H1 (cell line): ENCODE measurements at regions not wholly inside any gene's neighbourhood (a gene's known extent, or its start where the extent isn't known, plus 50 kb on each side); places are given as distances from the start of the nearest gene placed in this dataset.

Experiments used
- CTCF ChIA-PET: fragments of 300-600 bp; sonication (Branson Sonifier 250); formaldehyde crosslinking; loops from one replicate; lab custom pipeline; 2021; ENCODE audit not compliant: partially characterized antibody; lab: Charles Lee
- POLR2A ChIA-PET: fragments of 300-600 bp; sonication (Branson Sonifier 250); formaldehyde crosslinking; loops from one replicate; lab custom pipeline; 2021; ENCODE audit warnings: inconsistent platforms; ENCODE audit not compliant: partially characterized antibody; lab: Charles Lee
- DNase-seq, 2 experiments: peaks; one replicate each; pipeline versions ENCODE4 v3.0.0 to v3.0.0-alpha.2; 2010 to 2022; ENCODE audit warnings: low spot score in 2 of 2, low read depth in 1 of 2, mixed read lengths in 1 of 2
- FAIRE-seq: peaks from 2 replicates; lab custom pipeline; 2011; peaks lifted over from hg19 to GRCh38; lab: Jason Lieb, UNC
- H2AFZ ChIP-seq: 2 replicates; pipeline ENCODE4 v1.8.1; 2012; ENCODE audit warnings: low read length, inconsistent platforms
- H2AK5ac ChIP-seq: 2 replicates; pipeline ENCODE4 v1.6.1; 2013; ENCODE audit warnings: low read depth, low read length
- H2BK120ac ChIP-seq: replicated peaks from 2 replicates; pipeline ENCODE3; 2013; ENCODE audit warnings: low read depth, low read length, inconsistent platforms
- H2BK12ac ChIP-seq: 2 replicates; pipeline ENCODE4 v1.6.1; 2013; ENCODE audit warnings: low read depth, low read length
- H2BK15ac ChIP-seq: 2 replicates; pipeline ENCODE4 v1.6.1; 2013; ENCODE audit warnings: low read length
- H2BK20ac ChIP-seq: 2 replicates; pipeline ENCODE4 v1.6.1; 2013; ENCODE audit warnings: low read length
- H2BK5ac ChIP-seq: 2 replicates; pipeline ENCODE4 v1.6.1; 2013; ENCODE audit warnings: low read depth, low read length
- H3K14ac ChIP-seq: 2 replicates; pipeline ENCODE4 v1.6.1; 2013; ENCODE audit warnings: inconsistent platforms; ENCODE audit not compliant: insufficient read length
- H3K18ac ChIP-seq: 2 replicates; pipeline ENCODE4 v1.6.1; 2013; ENCODE audit warnings: low read length; ENCODE audit errors: extremely low read depth
- H3K23ac ChIP-seq: 2 replicates; pipeline ENCODE4 v1.6.1; 2013; ENCODE audit warnings: inconsistent platforms; ENCODE audit not compliant: insufficient read length
- H3K23me2 ChIP-seq: 2 replicates; pipeline ENCODE4 v1.6.1; 2013; ENCODE audit warnings: low read depth, low read length
- H3K27ac ChIP-seq: 2 replicates; pipeline ENCODE4 v1.6.1; 2011; ENCODE audit warnings: low read depth, low read length, inconsistent platforms
- H3K27me3 ChIP-seq, 4 experiments: replicated peaks in 1 of 4; 1 replicate in 1 of 4; 2 replicates in 3 of 4; pipeline versions ENCODE4 v1.6.1 to v1.8.1; 2011 to 2013; ENCODE audit warnings: low read length in 3 of 4, mild to moderate bottlenecking in 3 of 4, inconsistent platforms in 2 of 4, mixed read lengths in 2 of 4, moderate library complexity in 1 of 4; ENCODE audit not compliant: control insufficient read depth in 3 of 4, insufficient read depth in 3 of 4; ENCODE audit errors: extremely low read depth in 1 of 4
- H3K36me3 ChIP-seq, 4 experiments: 2 replicates each; pipeline versions ENCODE4 v1.6.1 to v1.8.1; 2011 to 2013; ENCODE audit warnings: mild to moderate bottlenecking in 4 of 4, low read length in 3 of 4, moderate library complexity in 2 of 4, control low read depth in 1 of 4, inconsistent platforms in 1 of 4; ENCODE audit not compliant: insufficient read depth in 4 of 4, control insufficient read depth in 2 of 4
- H3K4ac ChIP-seq: replicated peaks from 2 replicates; pipeline ENCODE3; 2013; ENCODE audit warnings: low read length, low read depth, mixed read lengths, inconsistent platforms; ENCODE audit not compliant: insufficient read length
- H3K4me1 ChIP-seq, 4 experiments: replicated peaks in 1 of 4; 1 replicate in 1 of 4; 2 replicates in 3 of 4; pipeline versions ENCODE4 v1.6.1 to v1.8.1; 2011 to 2013; ENCODE audit warnings: low read length in 3 of 4, inconsistent platforms in 2 of 4, mixed read lengths in 1 of 4; ENCODE audit not compliant: insufficient read depth in 4 of 4, control insufficient read depth in 3 of 4
- H3K4me2 ChIP-seq, 2 experiments: 2 replicates each; pipeline versions ENCODE4 v1.6.1 to v1.8.1; 2011 to 2013; ENCODE audit warnings: low read depth in 2 of 2, low read length in 2 of 2, control low read depth in 1 of 2, inconsistent platforms in 1 of 2, mild to moderate bottlenecking in 1 of 2; ENCODE audit not compliant: insufficient read depth in 1 of 2
- H3K4me3 ChIP-seq, 4 experiments: fragments of 200-600, 300-600 bp in 1 of 4; sonication (generic), shearing (Covaris generic), sonication (Bioruptor Twin) in 1 of 4; 2 replicates each; pipeline versions ENCODE4 v1.5.1 to v1.8.1; 2011 to 2016; ENCODE audit warnings: low read length in 4 of 4, low read depth in 3 of 4, control low read depth in 2 of 4, inconsistent platforms in 2 of 4, mild to moderate bottlenecking in 2 of 4, mixed read lengths in 1 of 4, moderate library complexity in 1 of 4; ENCODE audit not compliant: insufficient read depth in 2 of 4; ENCODE audit errors: extremely low read depth in 1 of 4
- H3K56ac ChIP-seq: replicated peaks from 2 replicates; pipeline ENCODE3; 2013; ENCODE audit warnings: low read depth, mild to moderate bottlenecking, mixed read lengths, low read length, inconsistent platforms; ENCODE audit not compliant: insufficient read length
- H3K79me1 ChIP-seq: 2 replicates; pipeline ENCODE4 v1.6.1; 2013; ENCODE audit warnings: low read depth, low read length, control low read depth
- H3K79me2 ChIP-seq, 2 experiments: 2 replicates each; pipeline versions ENCODE4 v1.6.1 to v1.8.1; 2012 to 2013; ENCODE audit warnings: low read length in 2 of 2, mild to moderate bottlenecking in 2 of 2, inconsistent platforms in 1 of 2; ENCODE audit not compliant: insufficient read depth in 2 of 2, control insufficient read depth in 1 of 2
- H3K9ac ChIP-seq, 4 experiments: replicated peaks in 1 of 4; 1 replicate in 1 of 4; 2 replicates in 3 of 4; pipeline versions ENCODE4 v1.6.1 to v1.8.1; 2011 to 2013; ENCODE audit warnings: low read depth in 3 of 4, low read length in 3 of 4, control low read depth in 2 of 4, mild to moderate bottlenecking in 2 of 4, moderate library complexity in 2 of 4, inconsistent platforms in 1 of 4; ENCODE audit errors: extremely low read depth in 1 of 4
- H3K9me3 ChIP-seq, 2 experiments: 2 replicates each; pipeline versions ENCODE4 v1.6.1 to v1.8.1; 2012 to 2013; ENCODE audit warnings: mild to moderate bottlenecking in 2 of 2, moderate library complexity in 2 of 2, control low read depth in 1 of 2, inconsistent platforms in 1 of 2, low read depth in 1 of 2, low read length in 1 of 2, mixed read lengths in 1 of 2; ENCODE audit not compliant: insufficient read depth in 2 of 2
- H4K20me1 ChIP-seq, 2 experiments: replicated peaks in 1 of 2; 2 replicates each; pipeline versions ENCODE3 to v1.8.1; 2011 to 2013; ENCODE audit warnings: inconsistent platforms in 2 of 2, low read length in 2 of 2, mild to moderate bottlenecking in 1 of 2; ENCODE audit not compliant: insufficient read depth in 2 of 2, control insufficient read depth in 1 of 2
- H4K5ac ChIP-seq: 2 replicates; pipeline ENCODE4 v1.6.1; 2013; ENCODE audit warnings: low read length, low read depth, mixed read lengths, inconsistent platforms; ENCODE audit not compliant: insufficient read length
- H4K8ac ChIP-seq: 2 replicates; pipeline ENCODE4 v1.8.0; 2013; ENCODE audit warnings: mild to moderate bottlenecking, moderate library complexity, low read length, inconsistent platforms; ENCODE audit not compliant: insufficient read depth; ENCODE audit errors: extremely low read depth
- H4K91ac ChIP-seq: replicated peaks from 2 replicates; pipeline ENCODE3; 2013; ENCODE audit warnings: low read length, mixed read lengths, inconsistent platforms; ENCODE audit not compliant: insufficient read length
- ASH2L ChIP-seq: fragments of 200-600, 300-600 bp; sonication (generic); IDR thresholded peaks from one replicate; pipeline ENCODE4 v1.7.1; 2017; ENCODE audit warnings: low read length
- ATF3 ChIP-seq: IDR thresholded peaks from 2 replicates; pipeline ENCODE4 v1.6.1; 2011; ENCODE audit warnings: low read depth, mild to moderate bottlenecking, low read length; ENCODE audit not compliant: insufficient read depth
- BACH1 ChIP-seq: IDR thresholded peaks from 2 replicates; pipeline ENCODE4 v1.6.1; 2012; ENCODE audit warnings: low read length, improper control_type of control experiment
- BCL11A ChIP-seq, 2 experiments: IDR thresholded peaks; one replicate each; pipeline ENCODE4 v1.6.1; 2011; ENCODE audit warnings: low read depth in 2 of 2, low read length in 2 of 2, mild to moderate bottlenecking in 2 of 2
- BRCA1 ChIP-seq: IDR thresholded peaks from 2 replicates; pipeline ENCODE4 v1.6.1; 2012; ENCODE audit warnings: low read depth, low read length, improper control_type of control experiment
- CEBPB ChIP-seq: IDR thresholded peaks from 2 replicates; pipeline ENCODE4 v1.6.1; 2012; ENCODE audit warnings: low read depth, low read length
- CHD1 ChIP-seq: IDR thresholded peaks from 2 replicates; pipeline ENCODE4 v1.6.1; 2012; ENCODE audit warnings: low read depth, low read length, improper control_type of control experiment
- CREB1 ChIP-seq: IDR thresholded peaks from 2 replicates; pipeline ENCODE4 v1.6.1; 2012; ENCODE audit warnings: inconsistent platforms
- EGR1 ChIP-seq: IDR thresholded peaks from 2 replicates; pipeline ENCODE4 v1.6.1; 2011; ENCODE audit warnings: low read depth, low read length, borderline replicate concordance
- GABPA ChIP-seq: IDR thresholded peaks from 2 replicates; pipeline ENCODE4 v1.6.1; 2011; ENCODE audit warnings: mild to moderate bottlenecking, low read length, moderate library complexity, borderline replicate concordance; ENCODE audit not compliant: insufficient read depth
- HDAC2 ChIP-seq, 2 experiments: fragments of 300-600 bp in 1 of 2; sonication (generic) in 1 of 2; IDR thresholded peaks; 2 replicates each; pipeline ENCODE4 v1.6.1; 2011 to 2012; ENCODE audit warnings: low read depth in 2 of 2, low read length in 2 of 2, mild to moderate bottlenecking in 2 of 2, moderate library complexity in 2 of 2, borderline replicate concordance in 1 of 2, inconsistent platforms in 1 of 2
- KDM5A ChIP-seq: fragments of 200-600 bp; IDR thresholded peaks from 2 replicates; pipeline ENCODE4 v1.7.1; 2012; ENCODE audit warnings: mild to moderate bottlenecking, low read length, inconsistent platforms, mixed read lengths
- RNF2 ChIP-seq: fragments of 200-900, 300-1000 bp; sonication (generic); IDR thresholded peaks from 2 replicates; pipeline ENCODE4 v1.7.1; 2016; ENCODE audit warnings: borderline replicate concordance, low read depth, mild to moderate bottlenecking, antibody characterized with exemption, low read length; ENCODE audit not compliant: poor library complexity, severe bottlenecking; ENCODE audit errors: missing control alignments
- USF2 ChIP-seq: IDR thresholded peaks from 2 replicates; pipeline ENCODE4 v1.6.1; 2011; ENCODE audit warnings: low read length, improper control_type of control experiment
- WGBS, 2 experiments: shearing (Covaris generic) in 1 of 2; methylation state at CpG; one replicate each; pipeline versions ENCODE4 v1.1.6 to v1.1.7; 2013 to 2015; ENCODE audit warnings: low lambda C conversion rate in 2 of 2, mixed read lengths in 2 of 2, inconsistent platforms in 1 of 2, low coverage in 1 of 2, missing lambda C conversion rate in 1 of 2; ENCODE audit not compliant: insufficient replicate concordance in 2 of 2, insufficient coverage in 1 of 2, insufficient read length in 1 of 2; ENCODE audit errors: extremely low coverage in 1 of 2, missing lambda C conversion rate in 1 of 2; 5-methylcytosine and 5-hydroxymethylcytosine counted together

- Histone ChIP-seq H3K4ac (no peak overlapping the region), H2BK20ac (no peak overlapping the region), H3K9ac (no peak overlapping the region), H3K9me3 (no peaks in the 10 kb centered on the region), H2BK120ac (no peak overlapping the region), H2AK5ac (no peak overlapping the region), H3K4me2 (no peak overlapping the region), H3K4me3 (no peak overlapping the region), H3K23ac (no peak overlapping the region), H4K5ac (no peak overlapping the region), H3K23me2 (no peaks in the 10 kb centered on the region), H4K8ac (no peak overlapping the region), H2BK15ac (no peak overlapping the region), H2AFZ (no peak overlapping the region), H2BK5ac (no peak overlapping the region), H3K36me3 (no peaks in the 10 kb centered on the region), H4K91ac (no peak overlapping the region), H4K20me1 (no peaks in the 10 kb centered on the region), H3K79me2 (no peaks in the 10 kb centered on the region), H3K4me1 (no peaks in the 10 kb centered on the region), H3K56ac (no peak overlapping the region), H3K79me1 (no peaks in the 10 kb centered on the region), H2BK12ac (no peak overlapping the region), H3K14ac (no peak overlapping the region), H3K27ac (no peak overlapping the region), H3K27me3 (no peaks in the 10 kb centered on the region), H3K18ac (no peak overlapping the region)
- FAIRE-seq = no peak
- POLR2A ChIA-PET = no interaction called here
- 91% methylated on average over 1 of the region's 1 CpG; no CpG with 5 or more reads in 1 of the 2 experiments for WGBS, 2 experiments
- CTCF ChIA-PET = interaction anchor here (0.6 kb wide), 2 partner anchors 10 to 1832 kb away, joined by 3 to 4 read pairs; no protein-coding TSS in a partner anchor
- no peak for DNase-seq
- TF ChIP-seq CREB1 = no peak
- no peak for TF ChIP-seq ASH2L
- no peak for TF ChIP-seq BCL11A (IDR thresholded peaks at IDR 0.05; ENCODE audit: low read depth in 2 of 2, low read length in 2 of 2)
- TF ChIP-seq KDM5A = no peak
- TF ChIP-seq USF2 = no peak
- TF ChIP-seq EGR1 = no peak
- no peak for TF ChIP-seq CEBPB
- TF ChIP-seq RNF2 = no peak
- TF ChIP-seq BACH1 = no peak
- no peak for TF ChIP-seq CHD1
- TF ChIP-seq ATF3 = no peak
- no peak for TF ChIP-seq HDAC2 (IDR thresholded peaks at IDR 0.05; ENCODE audit: borderline replicate concordance in 1 of 2, low read depth in 2 of 2, low read length in 2 of 2)
- no peak for TF ChIP-seq BRCA1
- TF ChIP-seq GABPA = no peak
Observed at GRCh38 chr21:28540514-28540913, 452.2 kb downstream of the LTN1 start.
